GM23338 (cell line): ENCODE measurements at regions not wholly inside any gene's neighbourhood (a gene's known extent, or its start where the extent isn't known, plus 50 kb on each side); places are given as distances from the start of the nearest gene placed in this dataset.

ENCODE experiments used
- ATAC-seq: fragments of 200-7000 bp; cut with Tn5 transposase; 3 replicates; pipeline ENCODE4 v1.9.1; 2020
- DNase-seq: peaks from one replicate; pipeline ENCODE4 v3.0.0-alpha.2; 2015; ENCODE audit warnings: low spot score
- H2AFZ ChIP-seq: fragments of 200-600 bp; sonication (generic); 2 replicates; pipeline ENCODE4 v1.8.0; 2016; ENCODE audit warnings: antibody characterized with exemption, mild to moderate bottlenecking, moderate library complexity
- H3F3A ChIP-seq: fragments of 200-600 bp; sonication (generic); replicated peaks from 2 replicates; pipeline ENCODE4 v1.8.0; 2017; ENCODE audit warnings: antibody characterized with exemption, mixed run types, low read depth
- H3K27ac ChIP-seq: fragments of 200-600 bp; sonication (generic); 2 replicates; pipeline ENCODE4 v1.6.1; 2016; ENCODE audit warnings: low read depth
- H3K27me3 ChIP-seq: fragments of 200-600 bp; sonication (generic); 2 replicates; pipeline ENCODE4 v1.8.0; 2016; ENCODE audit warnings: mild to moderate bottlenecking, mixed run types, moderate library complexity; ENCODE audit not compliant: insufficient read depth
- H3K36me3 ChIP-seq: fragments of 200-600 bp; sonication (generic); 2 replicates; pipeline ENCODE4 v1.8.0; 2016; ENCODE audit warnings: mild to moderate bottlenecking; ENCODE audit not compliant: insufficient read depth
- H3K4me1 ChIP-seq: fragments of 200-600 bp; sonication (generic); 2 replicates; pipeline ENCODE4 v1.8.0; 2016; ENCODE audit warnings: mild to moderate bottlenecking, moderate library complexity; ENCODE audit not compliant: insufficient read depth
- H3K4me2 ChIP-seq: fragments of 200-600 bp; sonication (generic); 2 replicates; pipeline ENCODE4 v1.7.1; 2017; ENCODE audit warnings: mixed run types
- H3K4me3 ChIP-seq: fragments of 200-600 bp; sonication (generic); 2 replicates; pipeline ENCODE4 v1.6.1; 2016; ENCODE audit warnings: mixed run types
- H3K79me2 ChIP-seq: fragments of 200-600 bp; sonication (generic); replicated peaks from 2 replicates; pipeline ENCODE4 v1.8.0; 2017; ENCODE audit warnings: mild to moderate bottlenecking; ENCODE audit not compliant: insufficient read depth
- H3K9me2 ChIP-seq: fragments of 200-600 bp; sonication (generic); 2 replicates; pipeline ENCODE4 v1.8.0; 2017; ENCODE audit not compliant: insufficient read depth
- H4K20me1 ChIP-seq: fragments of 200-600 bp; sonication (generic); replicated peaks from 2 replicates; pipeline ENCODE4 v1.8.0; 2017; ENCODE audit warnings: mild to moderate bottlenecking; ENCODE audit not compliant: insufficient read depth
- H3K27ac Mint-ChIP-seq: 2 replicates; pipeline ENCODE4 v1.8.0; 2020; ENCODE audit warnings: inconsistent platforms, mild to moderate bottlenecking, moderate library complexity, mixed read lengths
- H3K27me3 Mint-ChIP-seq: 3 replicates; pipeline ENCODE4 v1.8.0; 2022; ENCODE audit warnings: low read depth, mild to moderate bottlenecking, moderate library complexity, mixed read lengths, inconsistent platforms; ENCODE audit not compliant: insufficient read depth, poor library complexity
- H3K36me3 Mint-ChIP-seq: 3 replicates; pipeline ENCODE4 v1.8.0; 2021; ENCODE audit warnings: low read depth, mild to moderate bottlenecking, inconsistent platforms, moderate library complexity, mixed read lengths
- H3K4me1 Mint-ChIP-seq: 3 replicates; pipeline ENCODE4 v1.8.0; 2020; ENCODE audit warnings: mild to moderate bottlenecking, inconsistent platforms, mixed read lengths
- H3K4me3 Mint-ChIP-seq: 3 replicates; pipeline ENCODE4 v1.8.0; 2021; ENCODE audit warnings: moderate library complexity, mild to moderate bottlenecking, inconsistent platforms, mixed read lengths
- H3K9me3 Mint-ChIP-seq: 3 replicates; pipeline ENCODE4 v1.8.0; 2020; ENCODE audit warnings: moderate library complexity, mild to moderate bottlenecking, inconsistent platforms, mixed read lengths
- CTCF ChIP-seq, 2 experiments: fragments of 200-600 bp in 1 of 2; sonication (generic) in 1 of 2; conservative IDR thresholded peaks; 2 replicates each; pipeline versions ENCODE4 v1.5.1 to v1.6.1; 2016 to 2017; ENCODE audit warnings: antibody characterized with exemption in 2 of 2, low read depth in 2 of 2, mild to moderate bottlenecking in 2 of 2, moderate library complexity in 1 of 2
- EZH2 ChIP-seq: fragments of 200-600 bp; sonication (generic); IDR thresholded peaks from one replicate; pipeline ENCODE4 v1.8.0; 2017; ENCODE audit warnings: antibody characterized with exemption, mild to moderate bottlenecking, low read depth; ENCODE audit not compliant: unreplicated experiment
- NANOG ChIP-seq: IDR thresholded peaks from 2 replicates; pipeline ENCODE4 v1.6.1; 2016; ENCODE audit warnings: antibody characterized with exemption, borderline replicate concordance
- POLR2AphosphoS5 ChIP-seq: IDR thresholded peaks from 2 replicates; pipeline ENCODE4 v1.6.1; 2016; ENCODE audit warnings: antibody characterized with exemption, low read depth
- STAT1 ChIP-seq: IDR thresholded peaks from one replicate; pipeline ENCODE4 v1.6.1; 2016; ENCODE audit warnings: antibody characterized with exemption; ENCODE audit not compliant: unreplicated experiment
- ZNF331 ChIP-seq: fragments of 250-450 bp; sonication (Bioruptor Pico); IDR thresholded peaks from 2 replicates; pipeline ENCODE4 v1.5.0; 2020; ENCODE audit warnings: low read depth, mild to moderate bottlenecking, moderate library complexity
- TF ChIP-seq, protein P1 (sequence below): IDR thresholded peaks from one replicate; pipeline ENCODE4 v1.6.1; 2018; ENCODE audit warnings: antibody characterized with exemption; ENCODE audit not compliant: unreplicated experiment

GRCh38 chr2:38480617-38481016, 103.5 kb upstream of the ATL2 start:
- DNase-seq (no peak), ATAC-seq (no peak)
- Histone ChIP-seq H3K4me2 (no peak overlapping the region), H3K27me3 (no peaks in the 10 kb centered on the region), H3K79me2 (no peaks in the 10 kb centered on the region), H4K20me1 (no peaks in the 10 kb centered on the region), H3F3A (no peaks in the 10 kb centered on the region), H3K4me3 (no peak overlapping the region), H2AFZ (no peak overlapping the region), H3K9me2 (no peaks in the 10 kb centered on the region), H3K36me3 (no peaks in the 10 kb centered on the region), H3K4me1 (no peaks in the 10 kb centered on the region), H3K27ac (no peak overlapping the region)
- peaks cover 11% of the 10 kb centered on the region for H3K36me3 Mint-ChIP-seq
- H3K4me3 Mint-ChIP-seq, result no peak overlapping the region
- no peak overlapping the region for H3K27ac Mint-ChIP-seq
- H3K9me3 Mint-ChIP-seq, result peaks cover 24% of the 10 kb centered on the region
- TF ChIP-seq ZNF331 (CRISPR knock-in tag), result no peak
- TF ChIP-seq NANOG, result no peak
- TF ChIP-seq EZH2, result no peak
- TF ChIP-seq, protein P1, sequence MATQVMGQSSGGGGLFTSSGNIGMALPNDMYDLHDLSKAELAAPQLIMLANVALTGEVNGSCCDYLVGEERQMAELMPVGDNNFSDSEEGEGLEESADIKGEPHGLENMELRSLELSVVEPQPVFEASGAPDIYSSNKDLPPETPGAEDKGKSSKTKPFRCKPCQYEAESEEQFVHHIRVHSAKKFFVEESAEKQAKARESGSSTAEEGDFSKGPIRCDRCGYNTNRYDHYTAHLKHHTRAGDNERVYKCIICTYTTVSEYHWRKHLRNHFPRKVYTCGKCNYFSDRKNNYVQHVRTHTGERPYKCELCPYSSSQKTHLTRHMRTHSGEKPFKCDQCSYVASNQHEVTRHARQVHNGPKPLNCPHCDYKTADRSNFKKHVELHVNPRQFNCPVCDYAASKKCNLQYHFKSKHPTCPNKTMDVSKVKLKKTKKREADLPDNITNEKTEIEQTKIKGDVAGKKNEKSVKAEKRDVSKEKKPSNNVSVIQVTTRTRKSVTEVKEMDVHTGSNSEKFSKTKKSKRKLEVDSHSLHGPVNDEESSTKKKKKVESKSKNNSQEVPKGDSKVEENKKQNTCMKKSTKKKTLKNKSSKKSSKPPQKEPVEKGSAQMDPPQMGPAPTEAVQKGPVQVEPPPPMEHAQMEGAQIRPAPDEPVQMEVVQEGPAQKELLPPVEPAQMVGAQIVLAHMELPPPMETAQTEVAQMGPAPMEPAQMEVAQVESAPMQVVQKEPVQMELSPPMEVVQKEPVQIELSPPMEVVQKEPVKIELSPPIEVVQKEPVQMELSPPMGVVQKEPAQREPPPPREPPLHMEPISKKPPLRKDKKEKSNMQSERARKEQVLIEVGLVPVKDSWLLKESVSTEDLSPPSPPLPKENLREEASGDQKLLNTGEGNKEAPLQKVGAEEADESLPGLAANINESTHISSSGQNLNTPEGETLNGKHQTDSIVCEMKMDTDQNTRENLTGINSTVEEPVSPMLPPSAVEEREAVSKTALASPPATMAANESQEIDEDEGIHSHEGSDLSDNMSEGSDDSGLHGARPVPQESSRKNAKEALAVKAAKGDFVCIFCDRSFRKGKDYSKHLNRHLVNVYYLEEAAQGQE, result no peak
- TF ChIP-seq POLR2AphosphoS5, result no peak
- peaks cover 8% of the 10 kb centered on the region for H3K4me1 Mint-ChIP-seq
- no peaks in the 10 kb centered on the region for H3K27me3 Mint-ChIP-seq

DNA sequence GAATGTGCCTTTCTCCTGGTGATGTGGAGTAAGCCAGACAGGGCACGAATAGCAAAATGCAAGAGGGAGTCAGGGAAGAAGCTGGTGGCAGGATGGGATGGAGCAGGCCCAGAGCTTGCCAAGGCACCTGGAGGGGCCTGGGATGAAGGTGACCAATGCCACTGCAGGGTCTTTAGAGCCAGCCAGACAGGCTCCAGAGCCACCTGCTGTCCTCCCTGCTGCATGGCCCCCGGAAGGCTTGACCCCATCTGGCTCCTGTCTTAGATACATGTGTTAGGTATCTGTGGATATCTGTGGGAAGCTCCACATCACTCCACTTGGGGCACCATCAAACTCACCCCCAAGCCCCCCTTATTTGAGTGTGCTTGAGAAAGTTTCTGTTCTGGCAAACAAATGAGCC, 99.9 kb upstream of the ATL2 start:
- H3K79me2 ChIP-seq, result no peaks in the 10 kb centered on the region
- H4K20me1 ChIP-seq, result no peaks in the 10 kb centered on the region
- DNase-seq (no peak), ATAC-seq (no peak; the same call in 2 of the 3 replicates)
- Mint-ChIP-seq H3K27ac (no peak overlapping the region), H3K27me3 (no peaks in the 10 kb centered on the region), H3K4me1 (peaks cover 3% of the 10 kb centered on the region; the same call in 1 of the 3 replicates), H3K4me3 (no peak overlapping the region), H3K36me3 (peaks cover 11% of the 10 kb centered on the region), H3K9me3 (peaks cover 24% of the 10 kb centered on the region)
- H3K27ac ChIP-seq, result no peak overlapping the region
- no peaks in the 10 kb centered on the region for H3K36me3 ChIP-seq
- no peak overlapping the region for H3K4me3 ChIP-seq
- H2AFZ ChIP-seq, result peak overlapping the region; percentile 38; the same call in 1 of the 2 replicates
- no peaks in the 10 kb centered on the region for H3K4me1 ChIP-seq
- no peaks in the 10 kb centered on the region for H3F3A ChIP-seq
- TF ChIP-seq STAT1 (no peak), CTCF (conservative IDR thresholded peaks at IDR 0.05; ENCODE audit: low read depth in 2 of 2) (0 out of 4 replicates have a peak, but pooled peaks of 1 of the 2 experiments have one; percentile 11)
- no peaks in the 10 kb centered on the region for H3K27me3 ChIP-seq
- no peaks in the 10 kb centered on the region for H3K9me2 ChIP-seq
- H3K4me2 ChIP-seq, result no peak overlapping the region
